SJCRH30 (cell line): ENCODE measurements at regions not wholly inside any gene's neighbourhood (a gene's known extent, or its start where the extent isn't known, plus 50 kb on each side); places are given as distances from the start of the nearest gene placed in this dataset.
A peak's percentile ranks its signal among the peaks of the same experiment; 100 is the strongest.

ENCODE experiments used
- DNase-seq, 2 experiments: peaks; one replicate each; pipeline ENCODE4 v3.0.0-alpha.2; 2015 to 2020
- H3K27ac ChIP-seq: fragments of 250-450 bp; sonication (Bioruptor Pico); 2 replicates; pipeline ENCODE4 v1.5.1; 2020; ENCODE audit warnings: mild to moderate bottlenecking, moderate library complexity
- H3K27me3 ChIP-seq: fragments of 250-450 bp; sonication (Bioruptor Pico); 2 replicates; pipeline ENCODE4 v1.5.1; 2020; ENCODE audit warnings: mild to moderate bottlenecking, moderate library complexity
- H3K36me3 ChIP-seq: fragments of 250-450 bp; sonication (Bioruptor Pico); 2 replicates; pipeline ENCODE4 v1.5.1; 2020; ENCODE audit warnings: mild to moderate bottlenecking, moderate library complexity
- H3K4me1 ChIP-seq: fragments of 250-450 bp; sonication (Bioruptor Pico); 2 replicates; pipeline ENCODE4 v1.5.1; 2020; ENCODE audit warnings: mild to moderate bottlenecking, moderate library complexity
- H3K4me3 ChIP-seq: fragments of 250-450 bp; sonication (Bioruptor Pico); 2 replicates; pipeline ENCODE4 v1.5.1; 2020; ENCODE audit warnings: mild to moderate bottlenecking, moderate library complexity
- H3K9me3 ChIP-seq: fragments of 250-450 bp; sonication (Bioruptor Pico); replicated peaks from 2 replicates; pipeline ENCODE4 v1.5.1; 2020; ENCODE audit warnings: mild to moderate bottlenecking, moderate library complexity

GRCh38 chr4:110381784-110382183 lies 94.2 kb upstream of the ENPEP start:
- H3K36me3 ChIP-seq, result no peaks in the 10 kb centered on the region
- no peak overlapping the region for H3K4me3 ChIP-seq
- H3K9me3 ChIP-seq, result no peaks in the 10 kb centered on the region

GRCh38 chr4:110372485-110372884 lies 103.5 kb upstream of the ENPEP start:
- no peak overlapping the region for H3K4me3 ChIP-seq
- no peak overlapping the region for H3K27ac ChIP-seq
- H3K4me1 ChIP-seq, result peaks cover 4% of the 10 kb centered on the region; the same call in 1 of the 2 replicates
- H3K36me3 ChIP-seq, result no peaks in the 10 kb centered on the region
- H3K27me3 ChIP-seq, result no peaks in the 10 kb centered on the region
- DNase-seq, result no peak
- no peaks in the 10 kb centered on the region for H3K9me3 ChIP-seq

More at GRCh38 chr4:110381784-110382183, 94.2 kb upstream of the ENPEP start:
- Histone ChIP-seq H3K27ac (no peak overlapping the region), H3K4me1 (no peaks in the 10 kb centered on the region), H3K27me3 (no peaks in the 10 kb centered on the region)
- DNase-seq, result no peak

- Histone ChIP-seq H3K9me3 (no peaks in the 10 kb centered on the region), H3K27me3 (no peaks in the 10 kb centered on the region), H3K36me3 (no peaks in the 10 kb centered on the region), H3K4me3 (no peak overlapping the region), H3K4me1 (peaks cover 4% of the 10 kb centered on the region; the same call in 1 of the 2 replicates), H3K27ac (no peak overlapping the region)
- peak; percentile 58 to 74 for DNase-seq
Measured at GRCh38 chr4:110371016-110371770, 104.8 kb upstream of the ENPEP start.

- Histone ChIP-seq H3K4me3 (no peak overlapping the region), H3K27ac (no peak overlapping the region), H3K36me3 (no peaks in the 10 kb centered on the region), H3K9me3 (no peaks in the 10 kb centered on the region), H3K4me1 (peaks cover 4% of the 10 kb centered on the region; the same call in 1 of the 2 replicates), H3K27me3 (no peaks in the 10 kb centered on the region)
- DNase-seq, result no peak
Measured at GRCh38 chr4:110368409-110368808, 107.5 kb upstream of the ENPEP start.

GRCh38 chr4:110367156-110367555 lies 108.8 kb upstream of the ENPEP start:
- Histone ChIP-seq H3K4me1 (peaks cover 6% of the 10 kb centered on the region; the same call in 1 of the 2 replicates), H3K36me3 (no peaks in the 10 kb centered on the region), H3K27me3 (no peaks in the 10 kb centered on the region), H3K4me3 (no peak overlapping the region), H3K27ac (no peak overlapping the region), H3K9me3 (no peaks in the 10 kb centered on the region)
- DNase-seq, result no peak

- H3K27me3 ChIP-seq, result no peaks in the 10 kb centered on the region
- no peak overlapping the region for H3K4me3 ChIP-seq
- H3K9me3 ChIP-seq, result no peaks in the 10 kb centered on the region
- H3K36me3 ChIP-seq, result no peaks in the 10 kb centered on the region
- peaks cover 3% of the 10 kb centered on the region; the same call in 1 of the 2 replicates for H3K4me1 ChIP-seq
- DNase-seq, result no peak
- no peak overlapping the region for H3K27ac ChIP-seq
Measured at GRCh38 chr4:110365761-110366160, 110.2 kb upstream of the ENPEP start.

- Histone ChIP-seq H3K4me3 (no peak overlapping the region), H3K27ac (no peak overlapping the region), H3K9me3 (no peaks in the 10 kb centered on the region), H3K27me3 (no peaks in the 10 kb centered on the region), H3K4me1 (peaks cover 3% of the 10 kb centered on the region; the same call in 1 of the 2 replicates), H3K36me3 (no peaks in the 10 kb centered on the region)
- DNase-seq, result no peak
Measured at GRCh38 chr4:110364911-110365520, 110.9 kb upstream of the ENPEP start.

GRCh38 chr4:110361921-110362320 lies 114.0 kb upstream of the ENPEP start:
- H3K27ac ChIP-seq, result no peak overlapping the region
- H3K9me3 ChIP-seq, result no peaks in the 10 kb centered on the region
- peak; percentile 64 to 71 for DNase-seq
- H3K4me3 ChIP-seq, result no peak overlapping the region
- no peaks in the 10 kb centered on the region for H3K36me3 ChIP-seq
- peaks cover 3% of the 10 kb centered on the region; the same call in 1 of the 2 replicates for H3K4me1 ChIP-seq
- no peaks in the 10 kb centered on the region for H3K27me3 ChIP-seq

GRCh38 chr4:110359076-110359475 lies 116.9 kb upstream of the ENPEP start:
- H3K9me3 ChIP-seq, result no peaks in the 10 kb centered on the region
- H3K27me3 ChIP-seq, result no peaks in the 10 kb centered on the region
- H3K27ac ChIP-seq, result no peak overlapping the region
- no peak for DNase-seq
- no peak overlapping the region for H3K4me3 ChIP-seq
- no peaks in the 10 kb centered on the region for H3K36me3 ChIP-seq
- peaks cover 3% of the 10 kb centered on the region; the same call in 1 of the 2 replicates for H3K4me1 ChIP-seq

GRCh38 chr4:110357521-110357920 lies 118.4 kb upstream of the ENPEP start:
- no peak for DNase-seq
- Histone ChIP-seq H3K27ac (no peak overlapping the region), H3K27me3 (no peaks in the 10 kb centered on the region), H3K9me3 (no peaks in the 10 kb centered on the region), H3K4me1 (peaks cover 3% of the 10 kb centered on the region; the same call in 1 of the 2 replicates), H3K4me3 (no peak overlapping the region), H3K36me3 (no peaks in the 10 kb centered on the region)

- no peak for DNase-seq
- no peak overlapping the region for H3K4me3 ChIP-seq
- H3K9me3 ChIP-seq, result no peaks in the 10 kb centered on the region
- H3K27me3 ChIP-seq, result no peaks in the 10 kb centered on the region
- H3K27ac ChIP-seq, result no peak overlapping the region
- no peaks in the 10 kb centered on the region for H3K4me1 ChIP-seq
- H3K36me3 ChIP-seq, result no peaks in the 10 kb centered on the region
Measured at GRCh38 chr4:110354460-110354859, 121.5 kb upstream of the ENPEP start.

- H3K27me3 ChIP-seq, result no peaks in the 10 kb centered on the region
- no peaks in the 10 kb centered on the region for H3K9me3 ChIP-seq
- no peak for DNase-seq
Measured at GRCh38 chr4:110352670-110353442, 123.1 kb upstream of the ENPEP start.

GRCh38 chr4:110348711-110349383 lies 127.1 kb upstream of the ENPEP start:
- no peaks in the 10 kb centered on the region for H3K27me3 ChIP-seq
- no peaks in the 10 kb centered on the region for H3K36me3 ChIP-seq
- no peak for DNase-seq
- H3K9me3 ChIP-seq, result no peaks in the 10 kb centered on the region
- H3K4me1 ChIP-seq, result no peaks in the 10 kb centered on the region; the same call in 1 of the 2 replicates
- no peak overlapping the region for H3K4me3 ChIP-seq
- no peak overlapping the region for H3K27ac ChIP-seq

More at GRCh38 chr4:110352670-110353442, 123.1 kb upstream of the ENPEP start:
- Histone ChIP-seq H3K36me3 (no peaks in the 10 kb centered on the region), H3K4me3 (no peak overlapping the region), H3K27ac (no peak overlapping the region), H3K4me1 (no peaks in the 10 kb centered on the region)

- DNase-seq, result no peak
- Histone ChIP-seq H3K4me3 (no peak overlapping the region), H3K27me3 (no peaks in the 10 kb centered on the region), H3K4me1 (no peaks in the 10 kb centered on the region; the same call in 1 of the 2 replicates), H3K36me3 (no peaks in the 10 kb centered on the region), H3K27ac (no peak overlapping the region), H3K9me3 (no peaks in the 10 kb centered on the region)
Measured at GRCh38 chr4:110347805-110348204, 128.2 kb upstream of the ENPEP start.
